ENCODE measurements at regions not wholly inside any gene's neighbourhood (a gene's known extent, or its start where the extent isn't known, plus 50 kb on each side); places are given as distances from the start of the nearest gene placed in this dataset.

GRCh38 chrX:9108054-9108453 is 74.1 kb upstream of the FAM9B start:
- TF ChIP-seq CTCF (tag by site-specific recombination; IDR thresholded peaks at IDR 0.05) (no peak), ZBTB20 (tag by site-specific recombination; IDR thresholded peaks at IDR 0.05) (no peak), ZNF76 (tag by site-specific recombination; IDR thresholded peaks at IDR 0.05; ENCODE audit: borderline replicate concordance, low read depth) (no peak), TRIM28 (IDR thresholded peaks at IDR 0.05; ENCODE audit: borderline replicate concordance, low read length) (no peak), SCRT1 (tag by site-specific recombination; IDR thresholded peaks at IDR 0.05; ENCODE audit: borderline replicate concordance) (no peak), ZNF501 (tag by site-specific recombination; IDR thresholded peaks at IDR 0.05) (no peak), PBX3 (CRISPR knock-in tag; IDR thresholded peaks at IDR 0.05) (no peak), ZNF132 (tag by site-specific recombination; IDR thresholded peaks at IDR 0.05; ENCODE audit: borderline replicate concordance) (no peak), ZNF510 (tag by site-specific recombination; IDR thresholded peaks at IDR 0.05; ENCODE audit: insufficient replicate concordance) (no peak), ZNF843 (tag by site-specific recombination; IDR thresholded peaks at IDR 0.05) (no peak), ZNF692 (tag by site-specific recombination; IDR thresholded peaks at IDR 0.05) (no peak), PRDM1 (tag by site-specific recombination; IDR thresholded peaks at IDR 0.05) (no peak)
